C4-2B (cell line): ENCODE measurements at regions not wholly inside any gene's neighbourhood (a gene's known extent, or its start where the extent isn't known, plus 50 kb on each side); places are given as distances from the start of the nearest gene placed in this dataset.

Experiments used
- H3K27ac ChIP-seq: fragments of 450-650 bp; 2 replicates; pipeline ENCODE4 v1.5.1; 2017
- ZFX ChIP-seq: fragments of 450-650 bp; IDR thresholded peaks from 2 replicates; pipeline ENCODE4 v1.6.1; 2017
- TF ChIP-seq, protein P1 (sequence below): fragments of 450-650 bp; conservative IDR thresholded peaks from 2 replicates; pipeline ENCODE4 v1.5.1; 2017; ENCODE audit warnings: mild to moderate bottlenecking

DNA sequence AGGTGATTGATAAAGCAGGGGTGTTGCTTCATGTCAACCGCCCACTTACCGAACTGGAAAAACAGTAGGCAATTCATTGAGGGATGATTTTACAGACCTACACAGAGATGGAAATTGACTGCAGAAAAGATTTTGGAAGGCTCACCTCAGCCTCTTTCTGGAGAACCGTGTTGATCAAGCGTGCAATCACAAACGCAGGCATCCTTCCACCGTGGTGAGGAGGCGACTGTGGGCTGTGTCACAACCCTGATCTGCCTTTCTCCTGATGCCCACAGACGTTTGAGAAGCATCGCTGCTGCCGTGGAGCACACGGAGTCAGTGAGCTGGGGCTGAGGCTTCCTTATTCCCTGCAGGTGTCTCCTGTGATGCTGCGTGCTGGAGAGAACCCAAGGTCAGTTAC, 132.0 kb downstream of the TMEM18 start:
- TF ChIP-seq ZFX: no peak
- TF ChIP-seq, protein P1, sequence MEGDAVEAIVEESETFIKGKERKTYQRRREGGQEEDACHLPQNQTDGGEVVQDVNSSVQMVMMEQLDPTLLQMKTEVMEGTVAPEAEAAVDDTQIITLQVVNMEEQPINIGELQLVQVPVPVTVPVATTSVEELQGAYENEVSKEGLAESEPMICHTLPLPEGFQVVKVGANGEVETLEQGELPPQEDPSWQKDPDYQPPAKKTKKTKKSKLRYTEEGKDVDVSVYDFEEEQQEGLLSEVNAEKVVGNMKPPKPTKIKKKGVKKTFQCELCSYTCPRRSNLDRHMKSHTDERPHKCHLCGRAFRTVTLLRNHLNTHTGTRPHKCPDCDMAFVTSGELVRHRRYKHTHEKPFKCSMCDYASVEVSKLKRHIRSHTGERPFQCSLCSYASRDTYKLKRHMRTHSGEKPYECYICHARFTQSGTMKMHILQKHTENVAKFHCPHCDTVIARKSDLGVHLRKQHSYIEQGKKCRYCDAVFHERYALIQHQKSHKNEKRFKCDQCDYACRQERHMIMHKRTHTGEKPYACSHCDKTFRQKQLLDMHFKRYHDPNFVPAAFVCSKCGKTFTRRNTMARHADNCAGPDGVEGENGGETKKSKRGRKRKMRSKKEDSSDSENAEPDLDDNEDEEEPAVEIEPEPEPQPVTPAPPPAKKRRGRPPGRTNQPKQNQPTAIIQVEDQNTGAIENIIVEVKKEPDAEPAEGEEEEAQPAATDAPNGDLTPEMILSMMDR: no peak
- no peak overlapping the region for H3K27ac ChIP-seq

DNA sequence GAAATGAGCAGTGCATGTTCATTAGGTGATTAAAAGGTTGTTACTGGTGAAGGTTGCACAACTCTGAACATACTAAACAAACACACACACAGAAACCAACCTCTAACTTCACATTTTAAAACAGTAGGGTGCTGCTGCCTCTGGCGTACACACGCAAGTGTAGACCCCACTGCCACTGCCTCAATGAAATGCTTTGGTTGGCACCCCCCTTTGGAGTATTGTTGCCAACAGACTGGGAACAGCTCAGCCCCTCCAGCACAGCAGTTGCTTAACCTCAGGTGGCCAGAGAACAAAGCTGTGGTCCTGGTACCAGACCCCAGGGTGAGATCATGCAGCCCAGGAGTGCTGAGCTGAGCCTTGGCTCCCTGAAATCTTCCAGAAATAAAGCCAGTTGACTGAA, 138.6 kb downstream of the TMEM18 start:
- H3K27ac ChIP-seq: no peak overlapping the region
- TF ChIP-seq ZFX: no peak
- TF ChIP-seq, protein P1: no peak

DNA sequence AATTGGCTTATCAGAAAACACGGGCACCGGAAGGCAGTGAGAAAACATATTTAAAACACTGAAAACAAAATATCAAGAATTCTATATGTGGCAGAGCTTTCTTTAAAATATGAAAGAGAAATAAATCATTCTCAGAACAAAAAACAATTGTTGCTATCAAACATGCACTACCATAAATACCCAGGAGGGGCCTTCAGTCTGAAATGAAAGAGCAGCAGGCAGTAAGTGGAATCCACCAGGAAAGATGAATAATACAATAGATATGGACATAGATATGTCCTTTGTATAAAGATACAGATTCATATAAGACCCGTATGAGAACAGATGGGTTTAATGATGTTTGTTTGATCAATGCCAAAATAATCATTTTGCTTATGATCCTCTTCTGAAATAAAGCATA, 142.0 kb downstream of the TMEM18 start:
- TF ChIP-seq ZFX: no peak
- TF ChIP-seq, protein P1: peak; percentile 54
- no peak overlapping the region for H3K27ac ChIP-seq

DNA sequence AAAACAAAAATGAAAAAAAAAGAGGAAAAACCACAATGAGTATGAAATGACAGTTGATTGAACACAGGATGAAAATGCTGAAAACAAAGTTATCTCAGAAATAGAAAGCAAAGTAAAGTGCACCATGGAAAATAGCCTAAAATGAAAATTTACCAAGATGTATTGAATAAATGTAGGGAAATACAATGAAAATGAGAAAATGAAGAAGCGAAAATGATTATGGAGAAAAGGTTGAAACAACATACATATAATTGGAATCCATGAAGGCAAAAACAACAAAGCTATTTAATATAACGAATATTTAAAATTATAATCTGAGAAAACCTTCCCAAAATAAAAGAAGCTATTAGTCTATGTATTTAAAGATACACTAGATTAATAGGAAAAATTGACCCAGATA, 147.4 kb downstream of the TMEM18 start:
- H3K27ac ChIP-seq: no peak overlapping the region
- TF ChIP-seq, protein P1: no peak
- no peak for TF ChIP-seq ZFX

DNA sequence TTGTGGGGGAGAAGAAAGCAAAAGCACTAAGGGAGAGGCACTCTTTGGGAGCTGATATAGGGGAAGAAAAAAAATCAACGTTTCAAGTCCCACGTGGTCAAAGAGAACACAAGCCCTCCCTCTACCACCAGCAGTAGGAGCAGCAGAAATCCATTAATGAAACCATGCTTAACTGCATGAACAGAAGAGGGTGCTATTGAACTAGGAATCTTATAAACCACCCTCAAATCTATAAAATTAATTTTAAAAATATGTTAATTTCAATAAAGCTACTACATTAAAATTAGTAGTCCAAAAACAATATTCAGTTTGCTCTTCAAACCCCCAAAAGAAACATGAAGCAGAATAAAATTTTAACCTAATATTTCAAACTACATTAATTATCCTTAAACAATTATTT, 147.8 kb downstream of the TMEM18 start:
- H3K27ac ChIP-seq: no peak overlapping the region
- TF ChIP-seq, protein P1: peak; percentile 72
- no peak for TF ChIP-seq ZFX

DNA sequence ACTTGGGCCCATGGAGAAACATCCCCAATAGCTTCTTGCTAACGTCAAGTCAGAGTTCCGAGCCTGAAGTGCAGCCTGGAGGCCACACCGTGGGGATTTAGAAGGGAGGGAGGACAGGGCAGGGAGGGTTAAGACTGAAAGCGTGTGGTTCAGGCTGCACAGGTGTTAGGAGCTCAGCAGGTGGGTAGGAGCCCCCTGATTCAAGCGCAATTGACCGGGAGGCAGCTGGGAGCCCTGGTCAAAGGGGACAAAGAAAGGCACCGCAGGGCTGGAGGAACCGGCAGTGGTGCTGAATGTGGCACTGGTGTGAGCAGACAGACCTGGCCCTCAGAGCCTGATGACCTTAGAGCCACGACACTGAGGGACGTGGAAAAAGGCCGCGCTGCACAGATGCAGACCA, 149.6 kb downstream of the TMEM18 start:
- no peak overlapping the region for H3K27ac ChIP-seq
- TF ChIP-seq ZFX: no peak
- TF ChIP-seq, protein P1: no peak

DNA sequence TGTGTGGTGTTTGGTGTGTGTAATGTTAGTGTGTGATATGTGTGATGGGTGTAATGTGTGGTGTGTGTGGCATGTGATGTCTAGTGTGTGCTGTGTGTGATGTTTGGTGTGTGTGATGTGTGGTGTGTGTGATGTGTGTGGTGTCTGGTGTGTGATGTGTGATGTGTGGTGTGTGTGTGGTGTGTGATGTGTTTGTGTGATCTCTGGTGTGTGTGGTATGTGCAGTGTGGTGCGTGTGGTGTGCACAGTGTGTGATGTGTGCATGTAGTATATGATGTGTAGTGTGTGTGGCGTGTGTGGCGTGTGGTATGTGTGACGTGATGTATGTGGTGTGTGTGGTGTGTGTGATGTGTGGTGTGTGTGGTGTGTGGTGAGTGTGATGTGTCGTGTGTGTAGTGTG, 150.3 kb downstream of the TMEM18 start:
- TF ChIP-seq, protein P1: no peak
- TF ChIP-seq ZFX: no peak
- H3K27ac ChIP-seq: no peak overlapping the region
